ENCODE measurements at regions not wholly inside any gene's neighbourhood (a gene's known extent, or its start where the extent isn't known, plus 50 kb on each side); places are given as distances from the start of the nearest gene placed in this dataset.

DNA sequence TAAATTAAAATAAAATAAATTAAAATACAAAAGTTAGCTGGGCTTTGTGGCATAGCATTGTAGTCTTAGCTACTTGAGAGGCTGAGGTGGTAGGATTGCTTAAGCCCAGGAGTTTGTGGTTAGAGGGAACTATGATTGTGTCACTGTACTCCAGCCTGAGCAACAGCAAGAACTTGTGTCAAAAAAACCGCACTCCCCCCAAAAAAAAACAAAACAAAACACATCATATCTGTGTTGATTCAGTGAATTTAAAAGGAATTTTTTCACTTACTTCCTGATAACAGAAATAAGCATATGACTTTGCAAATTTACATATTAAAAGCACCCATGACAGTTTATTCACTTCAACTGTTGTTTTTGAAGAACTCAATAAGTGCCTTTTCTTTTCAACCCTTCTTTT, 68.1 kb upstream of the PELI1 start:
- peaks cover 26% of the 10 kb centered on the region for H3K4me1 ChIP-seq
- H3K27ac ChIP-seq (replicated peaks) = no peak overlapping the region
- DNase-seq = no peak
- intact Hi-C loops (cut with micrococcal nuclease) = no loop called here
- H3K9me3 ChIP-seq (replicated peaks) = no peaks in the 10 kb centered on the region
- no peaks in the 10 kb centered on the region for H3K36me3 ChIP-seq
- TF ChIP-seq, protein P1, sequence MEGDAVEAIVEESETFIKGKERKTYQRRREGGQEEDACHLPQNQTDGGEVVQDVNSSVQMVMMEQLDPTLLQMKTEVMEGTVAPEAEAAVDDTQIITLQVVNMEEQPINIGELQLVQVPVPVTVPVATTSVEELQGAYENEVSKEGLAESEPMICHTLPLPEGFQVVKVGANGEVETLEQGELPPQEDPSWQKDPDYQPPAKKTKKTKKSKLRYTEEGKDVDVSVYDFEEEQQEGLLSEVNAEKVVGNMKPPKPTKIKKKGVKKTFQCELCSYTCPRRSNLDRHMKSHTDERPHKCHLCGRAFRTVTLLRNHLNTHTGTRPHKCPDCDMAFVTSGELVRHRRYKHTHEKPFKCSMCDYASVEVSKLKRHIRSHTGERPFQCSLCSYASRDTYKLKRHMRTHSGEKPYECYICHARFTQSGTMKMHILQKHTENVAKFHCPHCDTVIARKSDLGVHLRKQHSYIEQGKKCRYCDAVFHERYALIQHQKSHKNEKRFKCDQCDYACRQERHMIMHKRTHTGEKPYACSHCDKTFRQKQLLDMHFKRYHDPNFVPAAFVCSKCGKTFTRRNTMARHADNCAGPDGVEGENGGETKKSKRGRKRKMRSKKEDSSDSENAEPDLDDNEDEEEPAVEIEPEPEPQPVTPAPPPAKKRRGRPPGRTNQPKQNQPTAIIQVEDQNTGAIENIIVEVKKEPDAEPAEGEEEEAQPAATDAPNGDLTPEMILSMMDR (IDR thresholded peaks at IDR 0.05; ENCODE audit: borderline replicate concordance) = no peak
- no peak overlapping the region for H3K4me3 ChIP-seq
- no peaks in the 10 kb centered on the region for H3K27me3 ChIP-seq (ENCODE audit: low read depth)

GRCh38 chr2:64212801-64213321, 68.6 kb upstream of the PELI1 start:
- H3K36me3 ChIP-seq = no peaks in the 10 kb centered on the region
- intact Hi-C loops (cut with micrococcal nuclease) = no loop called here
- no peaks in the 10 kb centered on the region for H3K27me3 ChIP-seq (ENCODE audit: low read depth)
- TF ChIP-seq, protein P1 (IDR thresholded peaks at IDR 0.05; ENCODE audit: borderline replicate concordance) = no peak
- no peak overlapping the region for H3K27ac ChIP-seq (replicated peaks)
- H3K4me1 ChIP-seq = peaks cover 26% of the 10 kb centered on the region
- H3K4me3 ChIP-seq = no peak overlapping the region
- no peak for DNase-seq
- H3K9me3 ChIP-seq (replicated peaks) = no peaks in the 10 kb centered on the region

DNA sequence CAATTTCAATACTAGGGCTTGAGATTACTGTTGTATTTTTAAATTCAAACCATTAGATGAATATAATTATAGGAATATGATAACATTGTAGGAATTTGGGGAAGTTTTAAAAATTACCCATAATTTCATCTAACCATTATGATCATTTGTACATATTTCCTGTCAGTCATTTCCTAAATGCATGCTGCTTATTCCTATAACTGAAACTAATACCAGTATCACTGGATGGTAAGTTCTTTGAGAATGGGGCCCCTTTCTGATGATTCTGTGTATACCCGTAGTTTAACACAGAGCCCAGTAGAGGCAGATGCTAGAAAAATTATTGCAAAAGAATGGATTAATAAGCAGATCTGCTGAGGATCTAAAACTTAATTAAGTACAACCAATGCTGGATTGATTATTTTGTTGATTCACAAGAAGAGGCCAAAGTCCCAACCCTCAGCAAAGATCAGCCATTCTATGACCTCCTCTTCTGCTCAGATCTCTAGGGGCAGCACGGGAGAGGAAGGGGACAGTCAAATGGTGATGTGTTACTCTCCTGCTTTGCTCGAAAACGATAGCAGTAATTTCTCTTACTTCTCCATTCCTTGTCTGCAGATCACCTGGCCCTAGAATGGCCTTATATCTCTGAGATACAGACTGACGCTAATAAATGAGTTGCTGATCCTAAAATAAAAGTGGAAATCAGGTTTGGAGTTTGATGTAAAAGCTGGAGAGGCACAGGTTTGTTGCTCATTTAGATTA, 69.5 kb upstream of the PELI1 start:
- H3K4me3 ChIP-seq = peak overlapping the region; percentile 1
- no peaks in the 10 kb centered on the region for H3K9me3 ChIP-seq (replicated peaks)
- TF ChIP-seq, protein P1 (IDR thresholded peaks at IDR 0.05; ENCODE audit: borderline replicate concordance) = no peak
- intact Hi-C loops (cut with micrococcal nuclease) = no loop called here
- no peak for DNase-seq
- peak overlapping the region; percentile 83 for H3K27ac ChIP-seq (replicated peaks)
- H3K27me3 ChIP-seq (ENCODE audit: low read depth) = no peaks in the 10 kb centered on the region
- H3K36me3 ChIP-seq = no peaks in the 10 kb centered on the region
- peaks cover 26% of the 10 kb centered on the region for H3K4me1 ChIP-seq

DNA sequence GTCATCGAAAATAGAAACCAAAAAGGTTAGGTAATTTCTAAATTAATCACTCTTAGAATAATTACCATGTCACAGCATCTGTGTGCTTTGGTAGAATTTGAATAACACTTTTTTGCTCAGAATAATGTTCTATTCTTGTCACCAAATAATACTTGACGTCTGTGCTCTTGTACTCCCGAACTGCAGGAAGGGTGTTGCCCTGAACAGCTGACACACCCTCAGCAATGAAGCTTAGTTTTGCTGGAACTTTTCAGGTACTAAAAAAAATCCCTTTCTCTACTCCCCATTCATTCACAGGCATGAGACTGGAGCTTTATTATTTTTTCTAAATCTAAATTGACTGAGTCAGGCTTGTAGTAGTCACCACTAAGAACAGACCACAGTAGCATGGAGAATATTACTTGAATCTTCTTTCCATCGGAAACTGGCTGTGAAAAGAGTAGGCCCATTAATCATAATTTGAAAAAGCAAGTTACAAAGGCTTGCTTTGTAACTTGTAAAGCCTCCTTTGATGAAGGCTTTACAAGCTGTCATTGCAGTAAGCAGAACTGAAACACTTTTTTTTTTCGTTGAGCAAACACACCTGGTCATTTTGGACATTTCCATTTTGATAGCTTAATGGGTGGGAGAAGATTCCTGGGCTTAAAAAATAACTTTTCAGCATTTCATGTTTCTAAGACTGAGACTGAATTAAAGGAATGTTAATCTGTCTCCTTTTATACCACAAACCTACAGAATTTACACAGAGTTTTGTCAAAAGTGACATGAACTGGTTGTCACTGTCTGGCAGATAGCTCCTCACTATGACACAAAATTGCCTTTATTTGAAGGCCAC, 70.3 kb upstream of the PELI1 start:
- Histone ChIP-seq H3K4me3 (peak overlapping the region; percentile 1), H3K27me3 (ENCODE audit: low read depth) (no peaks in the 10 kb centered on the region), H3K36me3 (no peaks in the 10 kb centered on the region), H3K27ac (replicated peaks) (peak overlapping the region; percentile 83), H3K4me1 (peaks cover 26% of the 10 kb centered on the region), H3K9me3 (replicated peaks) (no peaks in the 10 kb centered on the region)
- no peak for DNase-seq
- intact Hi-C loops (cut with micrococcal nuclease) = no loop called here
- TF ChIP-seq, protein P1 (IDR thresholded peaks at IDR 0.05; ENCODE audit: borderline replicate concordance) = no peak

DNA sequence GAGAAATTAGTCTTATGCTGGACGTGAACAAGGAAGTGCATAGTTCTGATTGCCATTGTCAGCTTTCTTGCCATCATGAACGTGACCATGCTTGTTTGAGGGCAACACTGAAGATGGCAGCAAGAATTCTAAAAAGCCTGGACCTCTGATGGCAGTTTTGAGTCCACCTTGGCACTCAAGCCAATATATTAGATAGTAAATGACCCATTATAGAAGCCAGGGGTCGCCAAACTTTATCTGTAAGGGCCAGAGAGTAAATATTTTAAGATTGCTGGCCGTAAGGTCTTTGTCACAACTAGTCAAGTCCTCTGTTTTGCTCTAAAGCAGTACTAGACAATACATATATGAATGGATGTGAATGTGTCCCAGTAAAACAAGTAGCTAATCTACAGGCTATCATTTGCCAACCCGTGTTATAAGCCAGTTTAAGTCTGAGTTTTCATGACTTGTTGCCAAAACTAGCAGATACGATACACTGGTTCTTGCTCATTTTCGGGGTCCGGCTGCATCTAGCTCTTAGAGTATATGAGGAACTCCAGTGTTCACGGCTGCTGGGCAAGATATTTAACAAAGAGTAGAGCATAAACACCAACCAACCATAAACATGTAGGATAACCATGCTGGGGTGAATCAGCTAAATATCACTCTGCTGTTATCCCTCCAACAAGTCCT, 73.1 kb upstream of the PELI1 start:
- Histone ChIP-seq H3K36me3 (no peaks in the 10 kb centered on the region), H3K27me3 (ENCODE audit: low read depth) (no peaks in the 10 kb centered on the region), H3K4me1 (peaks cover 51% of the 10 kb centered on the region), H3K4me3 (no peak overlapping the region), H3K9me3 (replicated peaks) (no peaks in the 10 kb centered on the region), H3K27ac (replicated peaks) (no peak overlapping the region)
- DNase-seq = no peak
- intact Hi-C loops (cut with micrococcal nuclease) = no loop called here
- TF ChIP-seq, protein P1 (IDR thresholded peaks at IDR 0.05; ENCODE audit: borderline replicate concordance) = no peak
